ENCODE measurements at regions not wholly inside any gene's neighbourhood (a gene's known extent, or its start where the extent isn't known, plus 50 kb on each side); places are given as distances from the start of the nearest gene placed in this dataset.
A peak's percentile ranks its signal among the peaks of the same experiment; 100 is the strongest.

GRCh38 chr5:174831031-174831660 is 106.8 kb downstream of the MSX2 start:
- no peak for DNase-seq (ENCODE audit: extremely low spot score, insufficient read length, low read depth)
- no peak for FAIRE-seq

- no peak for DNase-seq (ENCODE audit: extremely low spot score, insufficient read length, low read depth)
- FAIRE-seq, result no peak
Observed at GRCh38 chr5:174829511-174829864, 105.1 kb downstream of the MSX2 start.

- DNase-seq (ENCODE audit: extremely low spot score, insufficient read length, low read depth) (no peak), FAIRE-seq (no peak)
Observed at GRCh38 chr5:174828804-174829510, 104.6 kb downstream of the MSX2 start.

- FAIRE-seq (no peak), DNase-seq (ENCODE audit: extremely low spot score, insufficient read length, low read depth) (no peak)
Observed at GRCh38 chr5:174827558-174827957, 103.2 kb downstream of the MSX2 start.

- DNase-seq (ENCODE audit: extremely low spot score, insufficient read length, low read depth) (no peak), FAIRE-seq (no peak)
Observed at GRCh38 chr5:174825587-174825986, 101.2 kb downstream of the MSX2 start.

- FAIRE-seq (no peak), DNase-seq (ENCODE audit: extremely low spot score, insufficient read length, low read depth) (no peak)
Observed at GRCh38 chr5:174818430-174818829, 94.0 kb downstream of the MSX2 start.

GRCh38 chr5:174817610-174818009 is 93.2 kb downstream of the MSX2 start:
- no peak for DNase-seq (ENCODE audit: extremely low spot score, insufficient read length, low read depth)
- FAIRE-seq, result no peak

GRCh38 chr5:174816858-174817257 is 92.5 kb downstream of the MSX2 start:
- DNase-seq (ENCODE audit: extremely low spot score, insufficient read length, low read depth) (no peak), FAIRE-seq (no peak)

GRCh38 chr5:174811438-174811837 is 87.1 kb downstream of the MSX2 start:
- FAIRE-seq, result no peak

GRCh38 chr5:174810796-174811195 is 86.4 kb downstream of the MSX2 start:
- FAIRE-seq (no peak), DNase-seq (ENCODE audit: extremely low spot score, insufficient read length, low read depth) (no peak)

More at GRCh38 chr5:174811438-174811837, 87.1 kb downstream of the MSX2 start:
- no peak for DNase-seq (ENCODE audit: extremely low spot score, insufficient read length, low read depth)

- DNase-seq (ENCODE audit: extremely low spot score, insufficient read length, low read depth) (no peak), FAIRE-seq (no peak)
Observed at GRCh38 chr5:174807471-174807870, 83.1 kb downstream of the MSX2 start.

GRCh38 chr5:174806729-174807128 is 82.3 kb downstream of the MSX2 start:
- FAIRE-seq, result no peak
- no peak for DNase-seq (ENCODE audit: extremely low spot score, insufficient read length, low read depth)

GRCh38 chr5:174801798-174802197 is 77.4 kb downstream of the MSX2 start:
- DNase-seq (ENCODE audit: extremely low spot score, insufficient read length, low read depth) (no peak), FAIRE-seq (no peak)

- no peak for FAIRE-seq
Observed at GRCh38 chr5:174800435-174800834, 76.1 kb downstream of the MSX2 start.

GRCh38 chr5:174799121-174799520 is 74.7 kb downstream of the MSX2 start:
- FAIRE-seq, result no peak
- no peak for DNase-seq (ENCODE audit: extremely low spot score, insufficient read length, low read depth)

More at GRCh38 chr5:174800435-174800834, 76.1 kb downstream of the MSX2 start:
- DNase-seq (ENCODE audit: extremely low spot score, insufficient read length, low read depth), result no peak

- no peak for FAIRE-seq
Observed at GRCh38 chr5:174798551-174798951, 74.2 kb downstream of the MSX2 start.

GRCh38 chr5:174796711-174797192 is 72.4 kb downstream of the MSX2 start:
- FAIRE-seq (no peak), DNase-seq (ENCODE audit: extremely low spot score, insufficient read length, low read depth) (no peak)

More at GRCh38 chr5:174798551-174798951, 74.2 kb downstream of the MSX2 start:
- no peak for DNase-seq (ENCODE audit: extremely low spot score, insufficient read length, low read depth)

- DNase-seq (ENCODE audit: extremely low spot score, insufficient read length, low read depth) (no peak), FAIRE-seq (no peak)
Observed at GRCh38 chr5:174794931-174795672, 70.7 kb downstream of the MSX2 start.

- DNase-seq (ENCODE audit: extremely low spot score, insufficient read length, low read depth) (peak; percentile 26), FAIRE-seq (peak; percentile 31)
Observed at GRCh38 chr5:174793684-174794328, 69.4 kb downstream of the MSX2 start.

- FAIRE-seq (no peak), DNase-seq (ENCODE audit: extremely low spot score, insufficient read length, low read depth) (no peak)
Observed at GRCh38 chr5:174793076-174793475, 68.7 kb downstream of the MSX2 start.

Data from GM18507 (cell line).